HEK293 (cell line): ENCODE measurements at regions not wholly inside any gene's neighbourhood (a gene's known extent, or its start where the extent isn't known, plus 50 kb on each side); places are given as distances from the start of the nearest gene placed in this dataset.

ENCODE experiments used
- CTCF ChIA-PET: fragments of 350-600 bp; formaldehyde crosslinking; extraction: SDS; loops from one replicate; lab custom pipeline; 2021; ENCODE audit warnings: antibody characterized with exemption; lab: Yijun Ruan, JAX
- POLR2A ChIA-PET: fragments of 300-600 bp; formaldehyde crosslinking; extraction: SDS; loops from one replicate; lab custom pipeline; 2020; ENCODE audit warnings: antibody characterized with exemption, inconsistent platforms; lab: Yijun Ruan, JAX
- H3K27ac ChIP-seq: fragments of 200-500 bp; sonication (Bioruptor generic); 2 replicates; pipeline ENCODE4 v1.5.1; 2014; ENCODE audit warnings: low read depth, low read length, control low read depth, inconsistent platforms; ENCODE audit errors: extremely low read depth
- H3K36me3 ChIP-seq, 2 experiments: fragments of 200-500 bp in 1 of 2; sonication (Bioruptor generic) in 1 of 2; 1 replicate in 1 of 2; 2 replicates in 1 of 2; pipeline ENCODE4 v1.5.1; 2014 to 2017; ENCODE audit warnings: inconsistent platforms in 2 of 2, low read length in 2 of 2; ENCODE audit not compliant: control insufficient read depth in 2 of 2, insufficient read depth in 1 of 2
- H3K4me1 ChIP-seq: fragments of 200-500 bp; sonication (Bioruptor generic); 2 replicates; pipeline ENCODE4 v1.5.1; 2014; ENCODE audit warnings: mild to moderate bottlenecking, low read length, inconsistent platforms; ENCODE audit not compliant: control insufficient read depth, insufficient read depth
- H3K4me3 ChIP-seq: 2 replicates; pipeline ENCODE4 v1.5.1; 2011; ENCODE audit warnings: low read depth, mild to moderate bottlenecking, control low read depth, low read length, moderate library complexity
- H3K9me3 ChIP-seq: fragments of 200-500 bp; sonication (Bioruptor generic); 2 replicates; pipeline ENCODE4 v1.5.1; 2014; ENCODE audit warnings: low read depth, low read length, inconsistent platforms; ENCODE audit not compliant: control insufficient read depth, insufficient read depth
- BCL11A ChIP-seq: fragments of 450-650 bp; formaldehyde crosslinking; IDR thresholded peaks from 2 replicates; pipeline ENCODE4 v1.5.1; 2016; ENCODE audit warnings: low read depth, missing biosample characterization, missing genetic modification characterization
- GLIS2 ChIP-seq: fragments of 450-650 bp; formaldehyde crosslinking; IDR thresholded peaks from 2 replicates; pipeline ENCODE4 v1.5.1; 2016; ENCODE audit warnings: missing biosample characterization, missing genetic modification characterization
- PRDM4 ChIP-seq: fragments of 450-650 bp; formaldehyde crosslinking; IDR thresholded peaks from 2 replicates; pipeline ENCODE4 v1.5.1; 2017; ENCODE audit warnings: missing biosample characterization, missing genetic modification characterization
- ZBTB1 ChIP-seq: fragments of 450-650 bp; formaldehyde crosslinking; IDR thresholded peaks from 2 replicates; pipeline ENCODE4 v1.5.1; 2016; ENCODE audit warnings: missing biosample characterization, missing genetic modification characterization
- ZBTB17 ChIP-seq: fragments of 450-650 bp; formaldehyde crosslinking; IDR thresholded peaks from 2 replicates; pipeline ENCODE4 v1.5.1; 2016; ENCODE audit warnings: missing biosample characterization, missing genetic modification characterization
- ZFP37 ChIP-seq: fragments of 450-650 bp; formaldehyde crosslinking; IDR thresholded peaks from 2 replicates; pipeline ENCODE4 v1.5.1; 2016; ENCODE audit warnings: missing biosample characterization, missing genetic modification characterization
- ZIC2 ChIP-seq: fragments of 450-650 bp; formaldehyde crosslinking; IDR thresholded peaks from 2 replicates; pipeline ENCODE4 v1.5.1; 2016; ENCODE audit warnings: missing biosample characterization, missing genetic modification characterization
- ZNF146 ChIP-seq: fragments of 450-650 bp; formaldehyde crosslinking; IDR thresholded peaks from 2 replicates; pipeline ENCODE4 v1.5.1; 2016; ENCODE audit warnings: missing biosample characterization, missing genetic modification characterization
- ZNF16 ChIP-seq: fragments of 450-650 bp; formaldehyde crosslinking; IDR thresholded peaks from 2 replicates; pipeline ENCODE4 v1.5.1; 2016; ENCODE audit warnings: low read depth, missing biosample characterization, missing genetic modification characterization
- ZNF169 ChIP-seq: fragments of 450-650 bp; formaldehyde crosslinking; IDR thresholded peaks from 2 replicates; pipeline ENCODE4 v1.5.1; 2016; ENCODE audit warnings: missing biosample characterization, missing genetic modification characterization
- ZNF223 ChIP-seq: fragments of 450-650 bp; formaldehyde crosslinking; IDR thresholded peaks from 2 replicates; pipeline ENCODE4 v1.5.1; 2016; ENCODE audit warnings: missing biosample characterization, missing genetic modification characterization
- ZNF354C ChIP-seq: fragments of 450-650 bp; formaldehyde crosslinking; IDR thresholded peaks from 2 replicates; pipeline ENCODE4 v1.5.1; 2016; ENCODE audit warnings: missing biosample characterization, missing genetic modification characterization, low read depth, borderline replicate concordance
- ZNF416 ChIP-seq: fragments of 450-650 bp; formaldehyde crosslinking; IDR thresholded peaks from 2 replicates; pipeline ENCODE4 v1.5.1; 2016; ENCODE audit warnings: missing biosample characterization, missing genetic modification characterization
- ZNF473 ChIP-seq: fragments of 450-650 bp; formaldehyde crosslinking; IDR thresholded peaks from 2 replicates; pipeline ENCODE4 v1.5.1; 2017; ENCODE audit warnings: missing biosample characterization, missing genetic modification characterization
- ZNF514 ChIP-seq: fragments of 450-650 bp; formaldehyde crosslinking; IDR thresholded peaks from 2 replicates; pipeline ENCODE4 v1.5.1; 2016; ENCODE audit warnings: missing biosample characterization, missing genetic modification characterization
- ZNF521 ChIP-seq: fragments of 450-650 bp; formaldehyde crosslinking; IDR thresholded peaks from 2 replicates; pipeline ENCODE4 v1.5.1; 2017; ENCODE audit warnings: missing biosample characterization, mild to moderate bottlenecking, missing genetic modification characterization
- ZNF664 ChIP-seq: fragments of 450-650 bp; formaldehyde crosslinking; IDR thresholded peaks from 2 replicates; pipeline ENCODE4 v1.5.1; 2016; ENCODE audit warnings: missing biosample characterization, missing genetic modification characterization
- ZNF76 ChIP-seq: fragments of 450-650 bp; formaldehyde crosslinking; IDR thresholded peaks from 2 replicates; pipeline ENCODE4; 2016; ENCODE audit warnings: low read depth, missing biosample characterization, missing genetic modification characterization, borderline replicate concordance
- TF ChIP-seq, protein P1 (sequence below): fragments of 450-650 bp; formaldehyde crosslinking; IDR thresholded peaks from 2 replicates; pipeline ENCODE4 v1.5.1; 2016; ENCODE audit warnings: missing biosample characterization, missing genetic modification characterization
- TF ChIP-seq, protein P2 (sequence below): sonication (generic); formaldehyde crosslinking; IDR thresholded peaks from 2 replicates; pipeline ENCODE4 v1.8.1; 2022; ENCODE audit warnings: mild to moderate bottlenecking, moderate library complexity, missing genetic modification reagents
- TF ChIP-seq, protein P3 (sequence below): fragments of 450-650 bp; formaldehyde crosslinking; IDR thresholded peaks from 2 replicates; pipeline ENCODE4 v1.5.1; 2016; ENCODE audit warnings: missing biosample characterization, missing genetic modification characterization

DNA sequence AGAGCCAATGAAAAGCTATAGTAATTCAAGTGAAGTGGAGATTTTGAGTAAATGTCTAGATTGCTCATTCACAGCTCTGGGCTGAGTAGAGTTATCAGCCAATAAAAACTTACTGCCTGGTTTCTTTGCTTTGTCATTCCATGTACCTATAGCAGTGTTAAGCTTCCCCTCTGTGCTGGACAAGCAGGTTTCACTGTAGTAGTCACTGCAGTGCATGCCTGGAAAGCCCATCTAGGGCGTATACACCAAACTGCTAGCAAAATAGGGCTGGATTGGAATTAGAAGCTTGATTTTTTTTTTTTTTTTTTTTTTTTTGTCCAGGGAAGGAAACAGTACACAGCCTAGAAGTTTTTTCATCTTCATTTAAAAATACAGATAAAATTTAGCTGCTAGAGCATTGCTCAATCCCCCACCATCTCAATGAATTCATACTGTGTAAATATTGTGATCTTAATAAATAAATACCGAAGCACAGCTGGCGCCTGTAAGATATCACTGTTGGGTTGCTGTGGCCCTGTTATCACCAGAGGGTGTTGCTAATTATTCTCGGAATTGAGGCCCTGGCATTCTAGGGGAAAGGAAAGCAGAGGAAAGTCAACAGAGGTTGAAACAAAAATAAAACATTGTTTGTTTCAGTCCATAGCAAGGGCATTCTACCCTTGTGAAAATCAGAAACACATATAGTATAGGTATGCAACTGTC, 968.5 kb upstream of the GJE1 start (continued):
- no peak for TF ChIP-seq PRDM4
- no peak for TF ChIP-seq ZNF416 (tag by site-specific recombination)

DNA sequence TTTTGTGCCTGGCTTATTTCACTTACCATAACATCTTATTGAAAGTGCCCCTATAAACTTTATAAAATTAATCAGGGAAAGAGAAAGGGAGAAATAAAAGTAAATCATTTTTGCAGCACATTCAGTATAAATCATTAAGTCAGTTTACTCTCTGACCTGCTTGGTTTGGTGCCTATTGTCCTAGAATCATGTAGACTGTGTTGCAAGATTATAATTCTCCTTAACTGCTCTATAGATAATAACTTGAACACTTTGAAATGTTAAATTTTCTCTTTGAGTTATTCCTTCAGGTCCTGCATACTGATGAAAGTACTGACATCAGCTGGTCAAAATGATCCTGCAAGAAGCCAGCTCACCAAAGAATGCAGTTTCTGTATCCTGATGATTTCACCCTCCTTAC, 969.6 kb upstream of the GJE1 start:
- no peaks in the 10 kb centered on the region for H3K4me1 ChIP-seq
- no peaks in the 10 kb centered on the region for H3K36me3 ChIP-seq
- CTCF ChIA-PET, result no interaction called here
- H3K27ac ChIP-seq, result no peak overlapping the region
- no peak overlapping the region for H3K4me3 ChIP-seq
- TF ChIP-seq ZNF146 (tag by site-specific recombination) (no peak), ZNF514 (no peak), ZNF473 (tag by site-specific recombination) (no peak)
- TF ChIP-seq, protein P1, sequence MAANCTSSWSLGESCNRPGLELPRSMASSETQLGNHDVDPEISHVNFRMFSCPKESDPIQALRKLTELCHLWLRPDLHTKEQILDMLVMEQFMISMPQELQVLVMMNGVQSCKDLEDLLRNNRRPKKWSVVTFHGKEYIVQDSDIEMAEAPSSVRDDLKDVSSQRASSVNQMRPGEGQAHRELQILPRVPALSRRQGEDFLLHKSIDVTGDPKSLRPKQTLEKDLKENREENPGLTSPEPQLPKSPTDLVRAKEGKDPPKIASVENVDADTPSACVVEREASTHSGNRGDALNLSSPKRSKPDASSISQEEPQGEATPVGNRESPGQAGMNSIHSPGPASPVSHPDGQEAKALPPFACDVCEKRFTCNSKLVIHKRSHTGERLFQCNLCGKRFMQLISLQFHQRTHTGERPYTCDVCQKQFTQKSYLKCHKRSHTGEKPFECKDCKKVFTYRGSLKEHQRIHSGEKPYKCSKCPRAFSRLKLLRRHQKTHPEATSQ, result no peak
- POLR2A ChIA-PET, result no interaction called here
- no peaks in the 10 kb centered on the region for H3K9me3 ChIP-seq

DNA sequence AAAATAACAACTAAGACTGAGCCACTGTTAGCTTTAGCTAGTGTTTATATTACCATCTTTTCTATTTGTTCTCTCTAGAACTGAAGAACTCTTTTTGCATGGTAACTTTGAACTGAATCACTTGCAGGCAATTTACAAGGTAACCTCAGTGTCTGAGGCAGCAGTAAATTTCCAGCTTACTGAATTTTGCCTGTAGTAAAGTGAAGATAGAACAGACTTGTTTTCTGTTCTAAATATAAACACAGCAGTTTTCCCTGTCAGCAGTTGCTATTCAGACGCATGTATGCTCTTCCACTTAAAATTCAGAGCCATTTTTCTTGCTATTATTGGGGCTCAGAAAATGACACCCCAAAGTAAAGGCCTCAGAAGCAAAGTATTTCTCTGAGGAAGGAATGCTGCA, 974.0 kb upstream of the GJE1 start:
- Histone ChIP-seq H3K4me1 (no peaks in the 10 kb centered on the region), H3K9me3 (no peaks in the 10 kb centered on the region), H3K27ac (no peak overlapping the region), H3K4me3 (no peak overlapping the region), H3K36me3 (no peaks in the 10 kb centered on the region)
- CTCF ChIA-PET, result no interaction called here
- POLR2A ChIA-PET, result no interaction called here
- TF ChIP-seq ZIC2 (tag by site-specific recombination) (no peak), ZNF223 (no peak), ZNF169 (tag by site-specific recombination) (no peak), ZBTB17 (tag by site-specific recombination) (no peak), ZNF16 (no peak)
- TF ChIP-seq, protein P2, sequence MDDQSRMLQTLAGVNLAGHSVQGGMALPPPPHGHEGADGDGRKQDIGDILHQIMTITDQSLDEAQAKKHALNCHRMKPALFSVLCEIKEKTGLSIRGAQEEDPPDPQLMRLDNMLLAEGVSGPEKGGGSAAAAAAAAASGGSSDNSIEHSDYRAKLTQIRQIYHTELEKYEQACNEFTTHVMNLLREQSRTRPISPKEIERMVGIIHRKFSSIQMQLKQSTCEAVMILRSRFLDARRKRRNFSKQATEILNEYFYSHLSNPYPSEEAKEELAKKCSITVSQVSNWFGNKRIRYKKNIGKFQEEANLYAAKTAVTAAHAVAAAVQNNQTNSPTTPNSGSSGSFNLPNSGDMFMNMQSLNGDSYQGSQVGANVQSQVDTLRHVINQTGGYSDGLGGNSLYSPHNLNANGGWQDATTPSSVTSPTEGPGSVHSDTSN (CRISPR knock-in tag), result no peak

GRCh38 chr6:141153563-141153962, 979.2 kb upstream of the GJE1 start:
- Histone ChIP-seq H3K27ac (no peak overlapping the region), H3K4me1 (no peaks in the 10 kb centered on the region)
- TF ChIP-seq ZFP37 (no peak), ZNF16 (no peak), ZNF76 (tag by site-specific recombination) (no peak), ZNF354C (tag by site-specific recombination) (no peak), ZBTB1 (tag by site-specific recombination) (no peak), ZNF521 (tag by site-specific recombination) (no peak), BCL11A (no peak), ZNF664 (no peak), GLIS2 (tag by site-specific recombination) (no peak)
- TF ChIP-seq, protein P3, sequence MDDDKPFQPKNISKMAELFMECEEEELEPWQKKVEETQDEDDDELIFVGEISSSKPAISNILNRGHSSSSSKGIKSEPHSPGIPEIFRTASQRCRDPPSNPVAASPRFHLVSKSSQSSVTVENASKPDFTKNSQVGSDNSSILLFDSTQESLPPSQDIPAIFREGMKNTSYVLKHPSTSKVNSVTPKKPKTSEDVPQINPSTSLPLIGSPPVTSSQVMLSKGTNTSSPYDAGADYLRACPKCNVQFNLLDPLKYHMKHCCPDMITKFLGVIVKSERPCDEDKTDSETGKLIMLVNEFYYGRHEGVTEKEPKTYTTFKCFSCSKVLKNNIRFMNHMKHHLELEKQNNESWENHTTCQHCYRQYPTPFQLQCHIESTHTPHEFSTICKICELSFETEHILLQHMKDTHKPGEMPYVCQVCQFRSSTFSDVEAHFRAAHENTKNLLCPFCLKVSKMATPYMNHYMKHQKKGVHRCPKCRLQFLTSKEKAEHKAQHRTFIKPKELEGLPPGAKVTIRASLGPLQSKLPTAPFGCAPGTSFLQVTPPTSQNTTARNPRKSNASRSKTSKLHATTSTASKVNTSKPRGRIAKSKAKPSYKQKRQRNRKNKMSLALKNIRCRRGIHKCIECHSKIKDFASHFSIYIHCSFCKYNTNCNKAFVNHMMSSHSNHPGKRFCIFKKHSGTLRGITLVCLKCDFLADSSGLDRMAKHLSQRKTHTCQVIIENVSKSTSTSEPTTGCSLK (tag by site-specific recombination), result no peak

More at GRCh38 chr6:141153563-141153962, 979.2 kb upstream of the GJE1 start:
- ChIA-PET CTCF (no interaction called here), POLR2A (no interaction called here)
- Histone ChIP-seq H3K4me3 (no peak overlapping the region), H3K36me3 (no peaks in the 10 kb centered on the region), H3K9me3 (no peaks in the 10 kb centered on the region)
